ENCODE measurements at regions not wholly inside any gene's neighbourhood (a gene's known extent, or its start where the extent isn't known, plus 50 kb on each side); places are given as distances from the start of the nearest gene placed in this dataset.
A peak's percentile ranks its signal among the peaks of the same experiment; 100 is the strongest.

GRCh38 chr6:47413752-47414422, 63.7 kb upstream of the CD2AP start:
- Histone ChIP-seq H3K4me1 (ENCODE audit: insufficient read depth, low read length) (peaks cover 7% of the 10 kb centered on the region), H3K27ac (ENCODE audit: low read depth, low read length) (no peak overlapping the region), H3K9ac (ENCODE audit: low read length) (peak overlapping the region; percentile 63), H3K4me2 (ENCODE audit: low read length) (peak overlapping the region; percentile 85), H3K4me3 (ENCODE audit: insufficient read depth, low read depth, low read length) (peak overlapping the region; percentile 57), H3K36me3 (ENCODE audit: insufficient read depth, low read length) (no peaks in the 10 kb centered on the region), H2AFZ (ENCODE audit: low read depth, low read length) (peak overlapping the region; percentile 77), H4K20me1 (ENCODE audit: insufficient read depth, low read length) (no peaks in the 10 kb centered on the region), H3K79me2 (ENCODE audit: insufficient read depth, low read length) (no peaks in the 10 kb centered on the region), H3K9me3 (ENCODE audit: insufficient read depth, low read depth, low read length) (no peaks in the 10 kb centered on the region), H3K27me3 (ENCODE audit: insufficient read depth, low read length) (no peaks in the 10 kb centered on the region)
- Mint-ChIP-seq H3K27ac (ENCODE audit: unreplicated experiment) (peak overlapping the region; percentile 30), H3K36me3 (ENCODE audit: low read depth, unreplicated experiment) (no peaks in the 10 kb centered on the region), H3K27me3 (ENCODE audit: low read depth, unreplicated experiment) (no peaks in the 10 kb centered on the region), H3K4me3 (ENCODE audit: unreplicated experiment) (no peak overlapping the region), H3K9me3 (ENCODE audit: unreplicated experiment) (no peaks in the 10 kb centered on the region), H3K4me1 (ENCODE audit: low read depth, unreplicated experiment) (peaks cover 9% of the 10 kb centered on the region)
- peak; percentile 44 for DNase-seq (ENCODE audit: low read depth)
- TF ChIP-seq EZH2 (IDR thresholded peaks at IDR 0.05; ENCODE audit: insufficient read depth, low read length) (no peak), CTCF (IDR thresholded peaks at IDR 0.05; ENCODE audit: insufficient read depth, low read depth, low read length) (peak; percentile 98)
- peak; percentile 64 for FAIRE-seq

GRCh38 chr6:47414423-47415167, 63.0 kb upstream of the CD2AP start:
- FAIRE-seq = peak; percentile 23
- Histone ChIP-seq H3K36me3 (ENCODE audit: insufficient read depth, low read length) (no peaks in the 10 kb centered on the region), H4K20me1 (ENCODE audit: insufficient read depth, low read length) (no peaks in the 10 kb centered on the region), H3K9me3 (ENCODE audit: insufficient read depth, low read depth, low read length) (no peaks in the 10 kb centered on the region), H3K79me2 (ENCODE audit: insufficient read depth, low read length) (no peaks in the 10 kb centered on the region), H3K4me2 (ENCODE audit: low read length) (peak overlapping the region; percentile 85), H3K4me3 (ENCODE audit: insufficient read depth, low read depth, low read length) (peak overlapping the region; percentile 57), H3K27me3 (ENCODE audit: insufficient read depth, low read length) (no peaks in the 10 kb centered on the region), H3K27ac (ENCODE audit: low read depth, low read length) (peak overlapping the region; percentile 44), H3K9ac (ENCODE audit: low read length) (peak overlapping the region; percentile 63), H3K4me1 (ENCODE audit: insufficient read depth, low read length) (peaks cover 10% of the 10 kb centered on the region), H2AFZ (ENCODE audit: low read depth, low read length) (peak overlapping the region; percentile 77)
- TF ChIP-seq EZH2 (IDR thresholded peaks at IDR 0.05; ENCODE audit: insufficient read depth, low read length) (no peak), CTCF (IDR thresholded peaks at IDR 0.05; ENCODE audit: insufficient read depth, low read depth, low read length) (no peak)
- Mint-ChIP-seq H3K9me3 (ENCODE audit: unreplicated experiment) (no peaks in the 10 kb centered on the region), H3K27ac (ENCODE audit: unreplicated experiment) (peak overlapping the region; percentile 77), H3K4me3 (ENCODE audit: unreplicated experiment) (no peak overlapping the region), H3K36me3 (ENCODE audit: low read depth, unreplicated experiment) (no peaks in the 10 kb centered on the region), H3K4me1 (ENCODE audit: low read depth, unreplicated experiment) (peaks cover 10% of the 10 kb centered on the region), H3K27me3 (ENCODE audit: low read depth, unreplicated experiment) (no peaks in the 10 kb centered on the region)
- DNase-seq (ENCODE audit: low read depth) = peak; percentile 61

All from astrocyte (in vitro differentiated cells and primary cell).